Gastroesophageal sphincter (tissue), 4 donors: ENCODE measurements at regions not wholly inside any gene's neighbourhood (a gene's known extent, or its start where the extent isn't known, plus 50 kb on each side); places are given as distances from the start of the nearest gene placed in this dataset.
A peak's percentile ranks its signal among the peaks of the same experiment; 100 is the strongest.

Experiments used
- ATAC-seq: fragments of 150-250 bp; one replicate; pipeline ENCODE4 v1.9.1; 2016; ENCODE audit warnings: mild to moderate bottlenecking, moderate library complexity
- H3K27ac ChIP-seq, 4 donors: fragments of 200-600 bp; sonication (generic) in 3 of 4; 1 replicate in 3 of 4; 2 replicates in 1 of 4; pipeline ENCODE4 v1.5.1; 2016 to 2019
- H3K27me3 ChIP-seq: fragments of 200-600 bp; sonication (generic); one replicate; pipeline ENCODE4 v1.5.1; 2019
- H3K36me3 ChIP-seq, 2 donors: fragments of 200-600 bp; sonication (generic); one replicate each; pipeline ENCODE4 v1.5.1; 2019; ENCODE audit warnings: control low read depth in 1 of 2
- H3K4me1 ChIP-seq, 3 donors: fragments of 200-600 bp; sonication (generic); 1 replicate in 2 of 3; 2 replicates in 1 of 3; pipeline ENCODE4 v1.5.1; 2016 to 2019; ENCODE audit warnings: control low read depth in 2 of 3
- H3K4me3 ChIP-seq, 2 donors: fragments of 200-600 bp; sonication (generic); one replicate each; pipeline ENCODE4 v1.5.1; 2019; ENCODE audit warnings: mild to moderate bottlenecking in 1 of 2, moderate library complexity in 1 of 2
- H3K9me3 ChIP-seq, 3 donors: fragments of 200-600 bp; sonication (generic); one replicate each; pipeline ENCODE4 v1.5.1; 2017 to 2019; ENCODE audit warnings: control low read depth in 2 of 3
- EP300 ChIP-seq: sonication (generic); formaldehyde crosslinking; IDR thresholded peaks from one replicate; pipeline ENCODE4 v1.6.1; 2017; ENCODE audit warnings: antibody characterized with exemption, mild to moderate bottlenecking
- POLR2A ChIP-seq, 2 donors: fragments of 450-650 bp; IDR thresholded peaks; one replicate each; pipeline ENCODE4 v1.6.1; 2017; ENCODE audit warnings: antibody characterized with exemption in 2 of 2, mild to moderate bottlenecking in 2 of 2, moderate library complexity in 1 of 2
- POLR2AphosphoS5 ChIP-seq: sonication (generic); formaldehyde crosslinking; IDR thresholded peaks from one replicate; pipeline ENCODE4 v1.6.1; 2017; ENCODE audit warnings: antibody characterized with exemption
- WGBS, 2 donors: methylation state at CpG; one replicate each; pipeline ENCODE4 v1.1.5; 2018; ENCODE audit warnings: low coverage in 1 of 2; 5-methylcytosine and 5-hydroxymethylcytosine counted together
- TF ChIP-seq, protein P1 (sequence below), 4 experiments: fragments of 200-600 bp in 2 of 4; fragments of 450-650 bp in 2 of 4; sonication (generic) in 1 of 4; IDR thresholded peaks; one replicate each; pipeline ENCODE4 v1.5.1; 2017 to 2019; ENCODE audit warnings: antibody characterized with exemption in 4 of 4, mild to moderate bottlenecking in 2 of 4, moderate library complexity in 2 of 4

DNA sequence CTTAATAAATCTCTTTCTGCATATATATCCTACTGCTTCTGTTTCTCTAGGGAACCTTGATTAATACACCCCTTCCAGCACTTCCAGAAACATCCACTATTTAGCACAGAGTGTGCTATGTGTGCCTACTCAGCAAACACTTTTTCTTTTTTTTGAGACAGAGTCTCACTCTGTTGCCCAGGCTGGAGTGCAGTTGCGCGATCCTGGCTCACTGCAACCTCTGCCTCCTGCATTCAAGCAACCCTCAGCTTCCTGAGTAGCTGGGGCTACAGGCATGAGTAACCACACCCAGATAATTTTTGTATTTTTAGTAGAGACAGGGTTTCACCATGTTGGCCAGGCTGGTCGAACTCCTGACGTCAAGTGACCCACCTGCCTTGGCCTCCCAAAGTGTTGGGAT, 266.9 kb upstream of the DIAPH2 start:
- no peaks in the 10 kb centered on the region for H3K27me3 ChIP-seq
- no peak overlapping the region for H3K27ac ChIP-seq
- H3K4me1 ChIP-seq: no peaks in the 10 kb centered on the region
- ATAC-seq: no peak
- H3K4me3 ChIP-seq: no peak overlapping the region
- TF ChIP-seq POLR2A (IDR thresholded peaks at IDR 0.05) (no peak), EP300 (no peak), POLR2AphosphoS5 (no peak)
- TF ChIP-seq, protein P1, sequence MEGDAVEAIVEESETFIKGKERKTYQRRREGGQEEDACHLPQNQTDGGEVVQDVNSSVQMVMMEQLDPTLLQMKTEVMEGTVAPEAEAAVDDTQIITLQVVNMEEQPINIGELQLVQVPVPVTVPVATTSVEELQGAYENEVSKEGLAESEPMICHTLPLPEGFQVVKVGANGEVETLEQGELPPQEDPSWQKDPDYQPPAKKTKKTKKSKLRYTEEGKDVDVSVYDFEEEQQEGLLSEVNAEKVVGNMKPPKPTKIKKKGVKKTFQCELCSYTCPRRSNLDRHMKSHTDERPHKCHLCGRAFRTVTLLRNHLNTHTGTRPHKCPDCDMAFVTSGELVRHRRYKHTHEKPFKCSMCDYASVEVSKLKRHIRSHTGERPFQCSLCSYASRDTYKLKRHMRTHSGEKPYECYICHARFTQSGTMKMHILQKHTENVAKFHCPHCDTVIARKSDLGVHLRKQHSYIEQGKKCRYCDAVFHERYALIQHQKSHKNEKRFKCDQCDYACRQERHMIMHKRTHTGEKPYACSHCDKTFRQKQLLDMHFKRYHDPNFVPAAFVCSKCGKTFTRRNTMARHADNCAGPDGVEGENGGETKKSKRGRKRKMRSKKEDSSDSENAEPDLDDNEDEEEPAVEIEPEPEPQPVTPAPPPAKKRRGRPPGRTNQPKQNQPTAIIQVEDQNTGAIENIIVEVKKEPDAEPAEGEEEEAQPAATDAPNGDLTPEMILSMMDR (IDR thresholded peaks at IDR 0.05): no peak
- whole genome bisulfite sequencing, 2 donors: no CpG with 5 or more reads among the region's 4 CpGs
- H3K36me3 ChIP-seq: no peaks in the 10 kb centered on the region
- no peaks in the 10 kb centered on the region for H3K9me3 ChIP-seq

DNA sequence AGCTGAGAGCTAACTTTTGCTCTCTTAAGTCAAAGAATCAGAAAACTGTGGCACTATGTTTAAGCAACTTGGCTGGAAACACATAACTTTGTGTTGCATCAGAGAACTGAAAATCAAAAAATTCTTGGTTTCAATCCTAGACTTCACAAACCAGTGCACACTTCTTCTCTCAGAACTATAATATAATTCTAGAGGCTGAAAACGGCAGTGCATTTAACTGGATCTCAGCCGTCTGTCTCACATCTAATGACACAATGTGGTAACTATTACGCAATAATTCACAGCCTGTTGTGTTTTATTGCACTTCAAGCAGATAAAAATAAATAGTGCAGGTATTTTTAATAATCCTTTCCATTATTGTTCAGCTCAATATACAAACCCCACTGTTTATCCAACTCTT, 260.6 kb upstream of the DIAPH2 start:
- ATAC-seq: peak; percentile 62
- no peaks in the 10 kb centered on the region for H3K36me3 ChIP-seq
- H3K27ac ChIP-seq: peak overlapping the region in 1 of 4 donors; percentile 53

DNA sequence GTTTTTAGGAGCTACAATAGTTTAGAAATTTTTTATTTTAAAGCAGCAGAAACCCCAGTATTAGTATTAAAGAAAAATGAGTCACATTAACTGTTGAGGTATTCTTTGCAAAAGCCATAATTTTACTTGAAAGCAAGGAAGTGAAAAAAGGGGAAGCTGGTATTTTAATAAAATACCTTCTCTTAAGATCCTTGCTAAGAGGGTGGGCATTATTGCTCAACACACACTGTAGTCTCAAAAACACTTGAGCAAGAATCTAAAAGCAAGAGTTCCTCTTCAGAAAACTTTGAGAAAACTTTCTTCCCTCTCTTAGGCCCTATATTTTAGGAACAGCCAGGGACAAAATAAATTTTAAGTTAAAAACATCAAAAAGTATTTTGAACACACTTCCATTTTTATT, 259.4 kb upstream of the DIAPH2 start:
- Histone ChIP-seq H3K36me3 (no peaks in the 10 kb centered on the region), H3K27ac (peak overlapping the region in 1 of 4 donors; percentile 53), H3K4me1 (peaks cover 0 to 10% (median 0%) of the 10 kb centered on the region in 3 donors), H3K4me3 (no peak overlapping the region), H3K9me3 (no peaks in the 10 kb centered on the region), H3K27me3 (no peaks in the 10 kb centered on the region)
- no peak for ATAC-seq
- TF ChIP-seq EP300 (no peak), POLR2AphosphoS5 (no peak), POLR2A (IDR thresholded peaks at IDR 0.05) (no peak)
- TF ChIP-seq, protein P1 (IDR thresholded peaks at IDR 0.05): no peak

More for the DNA sequence above, 260.6 kb upstream of the DIAPH2 start:
- H3K9me3 ChIP-seq: no peaks in the 10 kb centered on the region
- WGBS, 2 donors: 35 to 61% methylated on average over 3 of the region's 3 CpGs
- TF ChIP-seq EP300: no peak
- no peak for TF ChIP-seq POLR2AphosphoS5
- TF ChIP-seq, protein P1 (IDR thresholded peaks at IDR 0.05): peak in 2 of 4 experiments; percentile 17 to 35
- no peak for TF ChIP-seq POLR2A (IDR thresholded peaks at IDR 0.05)
- no peak overlapping the region for H3K4me3 ChIP-seq
- no peaks in the 10 kb centered on the region for H3K27me3 ChIP-seq
- peaks cover 0 to 10% (median 0%) of the 10 kb centered on the region in 3 donors for H3K4me1 ChIP-seq

DNA sequence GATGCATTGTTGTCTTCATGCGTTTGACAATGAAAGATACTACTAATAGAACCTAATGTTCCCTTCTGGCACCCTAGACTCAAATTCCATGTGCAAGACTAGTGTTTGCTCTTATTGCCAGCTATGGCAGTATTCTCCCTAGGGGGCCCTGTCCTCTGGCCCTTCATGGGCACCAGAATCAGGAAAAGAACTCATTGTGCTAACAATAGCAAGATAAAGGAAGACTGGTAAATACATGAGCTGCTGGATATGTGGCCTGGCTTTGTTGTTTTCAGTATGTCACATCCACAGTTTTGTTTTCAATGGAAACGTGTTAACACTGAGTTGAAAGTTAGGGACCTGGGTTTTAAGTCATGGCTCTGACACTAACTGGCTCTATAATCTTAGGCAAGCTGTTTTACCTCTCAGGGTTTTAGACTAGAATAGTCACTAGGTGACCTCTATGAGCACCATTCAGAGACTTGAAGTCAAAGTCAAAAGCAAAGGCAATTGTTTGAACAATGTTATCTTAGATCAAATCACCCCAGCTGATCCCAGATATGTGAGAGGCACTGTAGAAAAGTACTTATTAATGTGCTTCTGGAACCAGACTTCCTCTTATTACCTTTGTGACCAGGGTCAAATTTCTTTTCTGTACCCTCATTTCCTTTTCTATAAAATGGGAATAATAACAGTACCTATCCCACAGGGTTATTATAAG, 253.7 kb upstream of the DIAPH2 start:
- Histone ChIP-seq H3K9me3 (no peaks in the 10 kb centered on the region), H3K27ac (peak overlapping the region in 2 of 4 donors; percentile 29 to 68), H3K27me3 (no peaks in the 10 kb centered on the region), H3K4me1 (peaks cover 0 to 35% (median 5%) of the 10 kb centered on the region in 3 donors), H3K4me3 (no peak overlapping the region), H3K36me3 (no peaks in the 10 kb centered on the region)
- WGBS, 2 donors: 43 to 58% methylated on average over 2 of the region's 2 CpGs
- no peak for TF ChIP-seq POLR2AphosphoS5
- no peak for TF ChIP-seq POLR2A (IDR thresholded peaks at IDR 0.05)
- no peak for TF ChIP-seq EP300
- TF ChIP-seq, protein P1 (IDR thresholded peaks at IDR 0.05): no peak
- ATAC-seq: no peak

DNA sequence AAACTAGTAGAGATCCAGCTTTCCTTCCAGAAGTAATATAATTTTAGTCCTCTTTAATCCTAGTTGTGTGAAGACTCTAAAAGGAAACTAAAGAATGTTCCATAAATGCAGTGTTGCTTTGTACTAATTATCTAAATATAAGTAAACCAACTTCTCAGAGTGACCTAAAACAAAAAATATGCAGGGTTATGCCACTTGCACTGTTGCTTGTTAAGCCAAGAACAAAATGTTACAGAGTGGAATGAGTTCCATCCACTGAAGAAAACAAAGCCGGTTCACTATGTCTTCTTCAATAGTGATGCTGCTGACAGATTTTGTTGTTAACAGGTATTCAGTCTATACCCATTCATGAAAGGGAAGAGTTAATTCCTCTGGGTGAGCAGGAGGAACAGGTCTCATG, 252.0 kb upstream of the DIAPH2 start:
- H3K4me3 ChIP-seq: no peak overlapping the region
- peaks cover 0 to 41% (median 5%) of the 10 kb centered on the region in 3 donors for H3K4me1 ChIP-seq
- 57 to 80% methylated on average over 1 of the region's 1 CpG for WGBS, 2 donors
- H3K36me3 ChIP-seq: no peaks in the 10 kb centered on the region
- H3K27ac ChIP-seq: peak overlapping the region; percentile 48 to 71 (median 60)
- no peaks in the 10 kb centered on the region for H3K27me3 ChIP-seq
- TF ChIP-seq POLR2A (IDR thresholded peaks at IDR 0.05): no peak
- peak; percentile 50 for TF ChIP-seq POLR2AphosphoS5
- ATAC-seq: peak; percentile 55
- no peaks in the 10 kb centered on the region for H3K9me3 ChIP-seq
